Ecto neural progenitor cell (in vitro differentiated cells): ENCODE measurements at regions not wholly inside any gene's neighbourhood (a gene's known extent, or its start where the extent isn't known, plus 50 kb on each side); places are given as distances from the start of the nearest gene placed in this dataset.
"Not testable (repeated sequence)": the region's sequence is repeated elsewhere in the genome, so short reads cannot be mapped to it uniquely, and the experiment has no call there.

Experiments used
- DNase-seq: peaks from one replicate; pipeline ENCODE4 v3.0.0-alpha.2; 2018; ENCODE audit warnings: low spot score

- DNase-seq = no peak
These were observed 1057.5 kb downstream of the GATA3 start for GRCh38 chr10:9111976-9112375.

GRCh38 chr10:9126728-9127127 is 1072.2 kb downstream of the GATA3 start:
- no peak for DNase-seq

- no peak for DNase-seq
These were observed 1082.9 kb downstream of the GATA3 start for GRCh38 chr10:9137368-9137767.

- DNase-seq = not testable (repeated sequence)
These were observed 1084.3 kb downstream of the GATA3 start for GRCh38 chr10:9138829-9139228.

- DNase-seq = no peak
These were observed 1085.9 kb downstream of the GATA3 start for GRCh38 chr10:9140373-9140772.

- DNase-seq = no peak
These were observed 1093.0 kb downstream of the GATA3 start for GRCh38 chr10:9147475-9147874.

GRCh38 chr10:9149134-9149533 is 1094.6 kb downstream of the GATA3 start:
- no peak for DNase-seq

- not testable (repeated sequence) for DNase-seq
These were observed 1098.6 kb downstream of the GATA3 start for GRCh38 chr10:9153057-9153456.

- DNase-seq = no peak
These were observed 1103.2 kb downstream of the GATA3 start for GRCh38 chr10:9157656-9158055.

GRCh38 chr10:9158675-9159074 is 1104.2 kb downstream of the GATA3 start:
- DNase-seq = no peak

GRCh38 chr10:9160275-9160674 is 1105.8 kb downstream of the GATA3 start:
- no peak for DNase-seq

GRCh38 chr10:9163699-9164098 is 1109.2 kb downstream of the GATA3 start:
- no peak for DNase-seq

- no peak for DNase-seq
These were observed 1112.3 kb downstream of the GATA3 start for GRCh38 chr10:9166770-9167169.

GRCh38 chr10:9172276-9172675 is 1117.8 kb downstream of the GATA3 start:
- DNase-seq = no peak

- DNase-seq = no peak
These were observed 1120.7 kb downstream of the GATA3 start for GRCh38 chr10:9175200-9175599.

- DNase-seq = not testable (repeated sequence)
These were observed 1128.9 kb downstream of the GATA3 start for GRCh38 chr10:9183197-9183880.

- DNase-seq = no peak
These were observed 1133.7 kb downstream of the GATA3 start for GRCh38 chr10:9188022-9188810.

GRCh38 chr10:9189448-9189847 is 1135.0 kb downstream of the GATA3 start:
- no peak for DNase-seq

GRCh38 chr10:9193120-9193519 is 1138.6 kb downstream of the GATA3 start:
- no peak for DNase-seq

- no peak for DNase-seq
These were observed 1140.9 kb downstream of the GATA3 start for GRCh38 chr10:9195385-9195784.

GRCh38 chr10:9198611-9199010 is 1144.1 kb downstream of the GATA3 start:
- DNase-seq = no peak

GRCh38 chr10:9205558-9205957 is 1151.1 kb downstream of the GATA3 start:
- no peak for DNase-seq

GRCh38 chr10:9209105-9209798 is 1154.8 kb downstream of the GATA3 start:
- peak; percentile 76 for DNase-seq
